ENCODE measurements at regions not wholly inside any gene's neighbourhood (a gene's known extent, or its start where the extent isn't known, plus 50 kb on each side); places are given as distances from the start of the nearest gene placed in this dataset.

- no peak for TF ChIP-seq CTCF (IDR thresholded peaks at IDR 0.05)
- TF ChIP-seq POLR2A (IDR thresholded peaks at IDR 0.05), result no peak
Observed at GRCh38 chr14:85075694-85076476, 454.1 kb upstream of the FLRT2 start.
